PFSK-1 (cell line): ENCODE measurements at regions not wholly inside any gene's neighbourhood (a gene's known extent, or its start where the extent isn't known, plus 50 kb on each side); places are given as distances from the start of the nearest gene placed in this dataset.

Experiments used
- FOXP2 ChIP-seq: optimal IDR thresholded peaks from 2 replicates; pipeline ENCODE3; 2011; ENCODE audit warnings: borderline replicate concordance, control low read depth, inconsistent platforms; ENCODE audit not compliant: insufficient read depth; ENCODE audit errors: extremely low read length, extremely low read depth
- POLR2AphosphoS5 ChIP-seq: IDR thresholded peaks from 2 replicates; pipeline ENCODE4 v1.6.1; 2012; ENCODE audit warnings: low read depth, mild to moderate bottlenecking, control low read depth, low read length, moderate library complexity
- SIN3A ChIP-seq: IDR thresholded peaks from 2 replicates; pipeline ENCODE4 v1.6.1; 2012; ENCODE audit warnings: mild to moderate bottlenecking, low read length, moderate library complexity, borderline replicate concordance; ENCODE audit not compliant: insufficient read depth
- TAF1 ChIP-seq: IDR thresholded peaks from 2 replicates; pipeline ENCODE4 v1.6.1; 2012; ENCODE audit warnings: low read length, control low read depth, borderline replicate concordance; ENCODE audit not compliant: insufficient read depth
- TF ChIP-seq, protein P1 (sequence below), 2 experiments: IDR thresholded peaks; 2 replicates each; pipeline versions ENCODE4 v1.6.1 to v1.8.0; 2011 to 2012; ENCODE audit warnings: low read depth in 2 of 2, low read length in 2 of 2, control low read depth in 1 of 2, inconsistent platforms in 1 of 2, mild to moderate bottlenecking in 1 of 2, moderate library complexity in 1 of 2; ENCODE audit not compliant: insufficient read depth in 1 of 2

DNA sequence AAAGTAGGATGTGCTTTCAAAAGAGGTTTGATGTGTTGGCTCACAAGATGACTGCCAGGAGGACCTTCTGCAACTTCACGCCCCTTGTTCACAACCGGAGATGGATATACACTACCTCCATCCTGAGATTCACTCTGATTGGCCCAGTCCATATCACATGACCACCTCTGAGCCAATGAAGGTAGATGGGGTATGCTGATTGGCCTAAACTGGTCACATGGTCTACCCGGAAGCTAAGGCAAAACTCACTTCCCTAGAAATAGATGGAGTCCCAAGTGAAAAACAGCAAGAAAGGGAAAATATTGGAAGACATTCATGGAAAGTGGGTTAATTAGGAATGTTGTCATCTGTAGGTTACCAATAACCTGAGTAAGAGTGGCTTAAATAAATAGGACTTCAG lies 119.7 kb upstream of the MRI1 start:
- TF ChIP-seq POLR2AphosphoS5 (no peak), TAF1 (no peak), FOXP2 (no peak), SIN3A (no peak)
- TF ChIP-seq, protein P1, sequence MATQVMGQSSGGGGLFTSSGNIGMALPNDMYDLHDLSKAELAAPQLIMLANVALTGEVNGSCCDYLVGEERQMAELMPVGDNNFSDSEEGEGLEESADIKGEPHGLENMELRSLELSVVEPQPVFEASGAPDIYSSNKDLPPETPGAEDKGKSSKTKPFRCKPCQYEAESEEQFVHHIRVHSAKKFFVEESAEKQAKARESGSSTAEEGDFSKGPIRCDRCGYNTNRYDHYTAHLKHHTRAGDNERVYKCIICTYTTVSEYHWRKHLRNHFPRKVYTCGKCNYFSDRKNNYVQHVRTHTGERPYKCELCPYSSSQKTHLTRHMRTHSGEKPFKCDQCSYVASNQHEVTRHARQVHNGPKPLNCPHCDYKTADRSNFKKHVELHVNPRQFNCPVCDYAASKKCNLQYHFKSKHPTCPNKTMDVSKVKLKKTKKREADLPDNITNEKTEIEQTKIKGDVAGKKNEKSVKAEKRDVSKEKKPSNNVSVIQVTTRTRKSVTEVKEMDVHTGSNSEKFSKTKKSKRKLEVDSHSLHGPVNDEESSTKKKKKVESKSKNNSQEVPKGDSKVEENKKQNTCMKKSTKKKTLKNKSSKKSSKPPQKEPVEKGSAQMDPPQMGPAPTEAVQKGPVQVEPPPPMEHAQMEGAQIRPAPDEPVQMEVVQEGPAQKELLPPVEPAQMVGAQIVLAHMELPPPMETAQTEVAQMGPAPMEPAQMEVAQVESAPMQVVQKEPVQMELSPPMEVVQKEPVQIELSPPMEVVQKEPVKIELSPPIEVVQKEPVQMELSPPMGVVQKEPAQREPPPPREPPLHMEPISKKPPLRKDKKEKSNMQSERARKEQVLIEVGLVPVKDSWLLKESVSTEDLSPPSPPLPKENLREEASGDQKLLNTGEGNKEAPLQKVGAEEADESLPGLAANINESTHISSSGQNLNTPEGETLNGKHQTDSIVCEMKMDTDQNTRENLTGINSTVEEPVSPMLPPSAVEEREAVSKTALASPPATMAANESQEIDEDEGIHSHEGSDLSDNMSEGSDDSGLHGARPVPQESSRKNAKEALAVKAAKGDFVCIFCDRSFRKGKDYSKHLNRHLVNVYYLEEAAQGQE (IDR thresholded peaks at IDR 0.05; ENCODE audit: insufficient read depth in 1 of 2, low read depth in 2 of 2, low read length in 2 of 2): no peak

DNA sequence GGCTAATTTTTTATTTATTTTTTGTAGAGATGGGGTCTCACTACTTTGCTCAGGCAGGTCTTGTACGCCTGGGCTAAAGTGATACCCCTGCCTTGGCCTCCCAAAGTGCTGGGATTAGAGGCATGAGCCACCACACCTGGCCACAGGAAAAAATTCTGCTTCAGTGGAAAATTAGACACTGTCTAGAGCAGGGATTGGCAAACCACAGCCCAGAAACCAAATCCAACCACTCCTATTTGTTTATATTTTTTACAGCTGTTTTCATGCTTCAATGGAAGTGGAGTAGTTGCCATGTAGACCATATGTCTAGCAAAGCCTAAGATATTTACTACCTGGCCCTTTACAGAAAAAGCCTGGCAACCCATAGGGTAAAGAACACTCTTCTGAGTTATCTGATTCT lies 123.7 kb upstream of the MRI1 start:
- TF ChIP-seq POLR2AphosphoS5 (no peak), FOXP2 (no peak), SIN3A (no peak), TAF1 (no peak)

DNA sequence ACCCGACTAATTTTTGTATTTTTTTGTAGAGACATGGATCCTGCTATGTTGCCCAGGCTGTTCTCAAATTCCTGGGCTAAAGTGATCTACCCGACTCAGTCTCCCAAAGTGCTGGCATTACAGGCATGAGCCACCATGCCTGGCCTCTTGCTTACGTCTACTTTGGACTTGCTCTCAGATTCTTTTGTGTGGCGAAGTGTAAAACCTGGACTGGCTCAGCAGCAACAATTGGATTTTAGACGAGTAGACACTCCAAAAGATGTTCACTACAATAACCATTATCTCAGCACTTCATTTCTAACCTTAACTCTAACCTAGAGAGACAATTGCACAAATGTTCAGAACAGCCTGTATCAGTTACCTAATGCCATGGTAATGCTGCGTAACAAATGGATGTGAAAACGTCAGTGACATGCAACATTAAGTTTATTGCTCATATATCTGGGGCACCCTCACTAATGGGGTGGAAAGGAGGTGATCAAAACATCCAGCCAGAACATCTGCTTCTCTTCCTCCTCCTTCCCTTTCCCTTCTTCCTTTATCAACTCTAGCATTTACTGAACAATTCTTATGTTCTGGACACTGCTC lies 124.9 kb upstream of the MRI1 start:
- TF ChIP-seq TAF1 (no peak), POLR2AphosphoS5 (no peak), SIN3A (no peak), FOXP2 (no peak)
- TF ChIP-seq, protein P1 (IDR thresholded peaks at IDR 0.05; ENCODE audit: insufficient read depth in 1 of 2, low read depth in 2 of 2, low read length in 2 of 2): no peak

DNA sequence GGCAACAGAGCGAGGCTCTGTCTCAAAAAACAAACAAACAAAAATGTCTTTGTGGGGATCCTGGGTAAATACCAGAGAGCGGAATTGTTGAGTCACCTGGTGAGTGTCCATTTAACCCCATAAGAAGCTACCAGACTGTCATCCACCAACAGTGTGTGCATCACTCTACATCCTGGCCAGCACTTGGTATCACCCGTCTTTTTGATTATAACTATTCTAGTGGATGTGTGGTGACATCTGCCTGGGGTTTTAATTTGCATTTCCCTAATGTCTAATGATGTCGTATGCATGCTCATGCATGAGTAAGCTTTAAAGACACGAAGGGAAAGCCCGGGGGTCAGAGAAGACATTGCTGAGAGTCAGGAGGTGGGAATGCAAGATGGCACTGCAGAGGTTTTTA lies 126.7 kb upstream of the MRI1 start:
- no peak for TF ChIP-seq FOXP2
- TF ChIP-seq, protein P1 (IDR thresholded peaks at IDR 0.05; ENCODE audit: insufficient read depth in 1 of 2, low read depth in 2 of 2, low read length in 2 of 2): no peak
- no peak for TF ChIP-seq SIN3A
- TF ChIP-seq TAF1: no peak

DNA sequence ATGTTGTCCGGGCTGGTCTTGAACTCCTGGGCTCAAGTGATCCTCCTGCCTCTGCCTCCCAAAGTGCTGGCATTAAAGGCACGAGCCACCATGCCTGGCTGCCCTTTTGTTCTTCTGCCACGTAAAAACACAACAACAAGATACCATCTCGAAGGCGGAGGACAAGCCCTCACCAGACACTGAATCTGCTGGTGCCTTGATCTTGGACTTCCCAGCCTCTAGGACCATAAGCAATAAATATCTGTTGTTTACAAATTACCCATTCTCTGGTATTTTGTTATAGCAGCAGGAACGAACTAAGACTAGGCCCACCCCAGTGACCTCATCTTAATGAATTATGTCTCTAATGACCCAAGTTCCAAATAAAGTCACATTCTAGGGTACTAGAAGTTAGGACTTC lies 128.4 kb upstream of the CACNA1A start:
- TF ChIP-seq SIN3A (no peak), TAF1 (no peak), FOXP2 (no peak), POLR2AphosphoS5 (no peak)
- TF ChIP-seq, protein P1 (IDR thresholded peaks at IDR 0.05; ENCODE audit: insufficient read depth in 1 of 2, low read depth in 2 of 2, low read length in 2 of 2): no peak
